COR-L47 (cell line): ENCODE measurements at regions not wholly inside any gene's neighbourhood (a gene's known extent, or its start where the extent isn't known, plus 50 kb on each side); places are given as distances from the start of the nearest gene placed in this dataset.
A peak's percentile ranks its signal among the peaks of the same experiment; 100 is the strongest.
"Not testable (repeated sequence)": the region's sequence is repeated elsewhere in the genome, so short reads cannot be mapped to it uniquely, and the experiment has no call there.

Experiments
- DNase-seq: peaks from one replicate; lab custom pipeline; 2025; lab: John Stamatoyannopoulos, UW

GRCh38 chr1:58251430-58252073, 295.0 kb downstream of the OMA1 start:
- peak; percentile 3 for DNase-seq

GRCh38 chr1:58250587-58250948, 296.0 kb downstream of the OMA1 start:
- no peak for DNase-seq

GRCh38 chr1:58249737-58250586, 296.6 kb downstream of the OMA1 start:
- peak; percentile 14 for DNase-seq

DNA sequence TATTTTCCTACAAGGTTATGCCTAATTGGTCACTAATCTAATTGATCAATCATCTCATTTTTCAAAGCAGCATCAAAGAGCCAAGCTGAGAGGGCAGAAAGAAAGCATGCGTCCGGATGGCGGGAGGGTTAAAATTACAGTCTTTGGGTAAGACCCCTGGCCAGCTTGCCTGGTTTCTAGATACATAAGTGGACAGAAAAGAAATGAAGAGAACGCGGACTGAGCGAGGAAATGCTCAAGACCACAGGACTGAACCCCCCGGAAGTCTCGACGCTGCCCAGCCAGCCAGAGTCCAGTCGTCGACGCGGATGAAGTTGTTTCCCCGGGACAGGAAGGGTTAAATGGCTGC, 297.2 kb downstream of the OMA1 start:
- no peak for DNase-seq

DNA sequence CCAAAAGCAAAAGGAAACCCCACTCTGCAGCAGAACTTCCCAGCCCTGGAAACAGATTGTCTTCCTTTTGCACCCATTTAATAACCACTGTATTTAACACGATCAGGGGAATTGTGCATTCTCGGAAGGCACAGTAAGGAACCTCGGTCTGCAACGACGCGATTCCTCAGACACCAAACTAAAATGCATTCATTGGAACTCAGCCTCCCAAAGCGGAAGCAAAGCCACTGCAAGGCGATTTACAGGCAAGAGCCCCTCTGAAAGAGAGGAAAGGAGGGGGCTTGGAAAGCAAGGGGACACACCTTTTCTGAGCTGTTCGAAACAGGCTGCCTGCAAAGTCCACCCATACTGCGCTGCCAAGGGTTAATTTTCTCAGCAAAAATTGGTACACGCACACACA, 297.7 kb downstream of the OMA1 start:
- no peak for DNase-seq

GRCh38 chr1:58248072-58248471, 298.5 kb downstream of the OMA1 start:
- DNase-seq = no peak

DNA sequence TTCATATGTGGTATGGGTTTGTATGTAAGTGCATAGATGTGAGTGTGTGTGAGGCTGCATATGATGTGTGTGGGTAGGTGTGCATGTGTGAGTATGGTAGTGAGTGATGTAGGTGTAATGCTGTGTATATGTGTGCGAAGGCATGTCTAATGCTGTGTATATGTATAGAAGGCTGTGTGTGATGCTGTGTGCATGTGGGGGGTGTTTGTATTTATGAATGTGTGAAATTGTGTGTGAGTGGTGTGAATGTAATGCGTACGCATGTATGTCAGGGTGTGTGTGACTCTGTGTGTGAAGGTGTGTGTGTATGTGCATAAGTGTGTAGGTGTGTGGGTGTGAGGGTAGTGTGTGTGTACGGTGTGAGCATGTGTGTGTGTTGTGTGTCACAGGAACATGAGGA, 300.0 kb downstream of the OMA1 start:
- no peak for DNase-seq

- DNase-seq = no peak
These were observed 301.7 kb downstream of the OMA1 start for GRCh38 chr1:58244872-58245271.

GRCh38 chr1:58238846-58239245, 307.7 kb downstream of the OMA1 start:
- no peak for DNase-seq

DNA sequence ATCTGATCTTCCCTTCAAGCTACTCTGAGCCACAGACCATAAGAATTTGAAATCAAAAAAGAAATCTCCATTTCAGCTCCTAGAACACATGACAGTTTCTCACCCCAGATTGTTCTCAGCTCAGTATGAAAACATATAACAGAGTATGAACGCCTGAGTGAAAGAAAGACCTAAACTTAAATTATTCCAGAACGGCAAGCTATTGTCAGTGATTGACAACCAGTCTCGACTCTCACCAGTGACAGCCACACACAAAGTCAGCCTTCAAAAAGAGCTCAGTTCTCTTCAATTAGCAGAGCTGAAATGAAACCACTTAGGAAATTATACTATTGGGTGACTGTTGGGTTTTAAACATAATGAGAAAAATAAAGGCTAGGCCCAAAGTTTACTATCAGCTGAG, 312.8 kb downstream of the OMA1 start:
- no peak for DNase-seq

- DNase-seq = no peak
These were observed 315.3 kb downstream of the OMA1 start for GRCh38 chr1:58231204-58231603.

DNA sequence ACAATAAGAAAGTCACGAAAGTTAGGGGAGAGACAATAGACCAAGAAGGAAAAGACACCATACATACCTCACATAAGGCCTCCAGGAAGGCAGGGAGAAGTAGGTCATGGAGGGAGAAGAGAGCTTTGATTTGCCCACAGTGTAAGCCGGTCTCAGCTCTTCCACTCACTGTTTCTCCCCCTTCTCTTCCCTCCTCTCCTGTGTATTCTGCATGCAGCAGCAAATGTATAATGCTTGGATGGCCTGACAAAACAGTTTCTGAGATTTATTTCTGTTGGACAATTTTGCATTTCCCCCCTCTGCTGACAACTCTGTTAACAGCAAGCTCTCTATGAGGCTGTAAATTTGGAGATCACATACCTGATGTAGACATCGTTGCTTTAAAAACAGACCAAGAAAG, 318.9 kb downstream of the OMA1 start:
- no peak for DNase-seq

GRCh38 chr1:58223522-58223921, 323.0 kb downstream of the OMA1 start:
- DNase-seq = no peak

DNA sequence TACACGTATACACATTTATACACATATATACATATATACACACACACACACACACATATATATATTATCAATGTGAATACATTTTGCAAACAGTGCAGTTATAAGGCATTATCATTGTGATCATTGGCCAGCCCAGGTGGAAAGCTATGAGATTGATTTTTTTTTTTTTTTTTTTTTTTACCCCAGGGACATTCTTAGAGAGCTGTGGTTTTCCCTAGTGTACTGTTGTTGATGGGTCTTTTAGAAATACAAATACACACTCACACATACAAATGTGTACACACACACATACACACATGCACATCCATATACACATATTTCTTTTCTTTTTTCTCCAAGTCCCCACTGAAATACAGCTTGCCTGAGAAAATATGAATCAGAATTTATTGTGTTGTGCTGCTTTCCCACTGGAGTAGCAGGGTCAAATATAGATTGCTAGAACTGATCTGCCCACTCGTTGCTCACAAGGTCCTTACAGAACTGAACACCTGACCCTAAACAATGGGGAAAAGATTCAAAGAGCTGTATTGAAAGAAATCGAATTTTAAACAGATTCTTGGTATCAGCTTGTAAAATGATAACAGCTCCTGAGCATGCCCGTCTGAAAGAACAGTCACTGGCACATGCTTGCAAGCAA, 325.6 kb downstream of the OMA1 start:
- DNase-seq = no peak

- DNase-seq = not testable (repeated sequence)
These were observed 330.4 kb downstream of the OMA1 start for GRCh38 chr1:58216169-58216568.

- DNase-seq = no peak
These were observed 331.9 kb downstream of the OMA1 start for GRCh38 chr1:58214674-58215073.

- no peak for DNase-seq
These were observed 334.7 kb downstream of the OMA1 start for GRCh38 chr1:58211869-58212268.

DNA sequence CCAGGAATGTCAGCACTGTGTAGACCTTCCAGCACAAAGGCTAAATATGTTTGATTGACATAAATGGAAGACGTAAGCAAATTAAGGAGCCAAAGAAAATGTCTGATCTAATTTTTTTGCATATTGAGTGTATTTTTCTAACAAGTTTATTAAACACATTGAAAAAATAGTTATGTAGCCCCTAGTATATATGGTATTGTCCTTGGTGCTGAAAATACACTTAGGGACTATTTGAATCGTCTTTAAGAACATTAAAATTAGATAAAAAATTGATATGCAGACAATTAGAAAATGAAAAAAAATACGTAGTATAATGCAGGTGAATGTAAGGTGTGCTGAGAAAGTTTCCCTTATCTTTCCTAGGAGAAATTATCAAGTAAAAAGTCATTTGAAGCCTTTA, 337.0 kb downstream of the OMA1 start:
- DNase-seq = no peak

DNA sequence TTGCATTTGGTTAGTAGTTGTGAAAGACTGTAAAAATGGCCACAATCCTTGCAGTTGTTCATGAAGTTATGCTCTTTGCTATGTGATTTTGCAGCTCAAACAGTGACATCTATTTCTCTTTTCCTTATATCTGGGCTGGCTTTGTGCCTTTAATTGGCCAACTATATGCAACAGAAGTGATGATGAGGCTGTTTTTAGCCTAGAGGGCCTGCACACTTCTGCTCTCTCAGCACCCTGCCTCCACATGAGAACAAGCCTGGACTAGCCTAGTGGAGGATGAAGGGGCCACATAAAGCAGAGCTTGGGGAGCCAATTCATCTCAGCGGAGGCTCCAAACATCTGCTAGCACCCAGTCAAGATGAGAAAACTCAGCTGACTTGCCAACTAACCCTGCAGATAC, 339.8 kb downstream of the OMA1 start:
- no peak for DNase-seq

- no peak for DNase-seq
These were observed 342.2 kb downstream of the OMA1 start for GRCh38 chr1:58204284-58204683.

- DNase-seq = no peak
These were observed 344.9 kb downstream of the OMA1 start for GRCh38 chr1:58201492-58202106.

GRCh38 chr1:58200437-58200836, 346.1 kb downstream of the OMA1 start:
- no peak for DNase-seq

DNA sequence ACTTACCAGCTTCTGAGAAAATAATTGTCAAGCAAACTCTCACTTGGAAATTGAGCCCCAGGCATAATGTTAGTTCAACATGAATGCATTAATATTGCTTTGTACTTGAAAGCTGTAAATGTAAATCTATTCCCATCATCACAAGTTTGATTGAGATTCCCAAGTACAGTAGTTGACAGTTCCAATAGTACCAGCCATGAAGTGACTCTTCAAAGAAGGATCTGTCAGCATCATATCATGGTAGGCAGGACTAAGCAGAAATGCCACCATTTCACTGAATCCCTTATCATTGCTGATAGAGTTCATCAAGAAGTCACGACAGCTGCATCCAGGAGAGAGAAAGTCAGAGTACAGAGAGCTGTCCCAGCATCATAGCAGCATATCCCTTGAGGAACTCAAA, 348.7 kb downstream of the OMA1 start:
- DNase-seq = no peak
